T-helper 1 cell treated with Interleukin-12 subunit alpha and Interleukin-12 subunit beta and Interleukin-4 antibody, amounts not matched to agents 30 μg/mL and 1 μg/mL, for 36 hours (primary cell): ENCODE measurements at regions not wholly inside any gene's neighbourhood (a gene's known extent, or its start where the extent isn't known, plus 50 kb on each side); places are given as distances from the start of the nearest gene placed in this dataset.

ENCODE experiments used
- H3K27ac Mint-ChIP-seq: one replicate; pipeline ENCODE4 v1.8.0; 2021; ENCODE audit warnings: mild to moderate bottlenecking, mixed read lengths
- H3K27me3 Mint-ChIP-seq: one replicate; pipeline ENCODE4 v1.8.0; 2021; ENCODE audit warnings: low read depth, mixed read lengths
- H3K36me3 Mint-ChIP-seq: one replicate; pipeline ENCODE4 v1.8.0; 2021; ENCODE audit warnings: low read depth, mixed read lengths
- H3K4me1 Mint-ChIP-seq: one replicate; pipeline ENCODE4 v1.8.0; 2021; ENCODE audit warnings: low read depth, mixed read lengths
- H3K4me3 Mint-ChIP-seq: one replicate; pipeline ENCODE4 v1.8.0; 2021; ENCODE audit warnings: mild to moderate bottlenecking, moderate library complexity, mixed read lengths
- H3K9me3 Mint-ChIP-seq: one replicate; pipeline ENCODE4 v1.8.0; 2021; ENCODE audit warnings: mixed read lengths

GRCh38 chr13:80744147-80744914 lies 403.4 kb upstream of the SPRY2 start:
- no peaks in the 10 kb centered on the region for H3K27me3 Mint-ChIP-seq
- no peaks in the 10 kb centered on the region for H3K36me3 Mint-ChIP-seq
- no peak overlapping the region for H3K27ac Mint-ChIP-seq
- H3K4me3 Mint-ChIP-seq, result no peak overlapping the region
- no peaks in the 10 kb centered on the region for H3K9me3 Mint-ChIP-seq
- no peaks in the 10 kb centered on the region for H3K4me1 Mint-ChIP-seq

GRCh38 chr13:80742033-80742432 lies 401.1 kb upstream of the SPRY2 start:
- no peaks in the 10 kb centered on the region for H3K27me3 Mint-ChIP-seq

GRCh38 chr13:80740071-80740470 lies 399.1 kb upstream of the SPRY2 start:
- H3K27me3 Mint-ChIP-seq, result no peaks in the 10 kb centered on the region
- no peak overlapping the region for H3K27ac Mint-ChIP-seq
- no peak overlapping the region for H3K4me3 Mint-ChIP-seq
- H3K4me1 Mint-ChIP-seq, result no peaks in the 10 kb centered on the region
- H3K36me3 Mint-ChIP-seq, result no peaks in the 10 kb centered on the region
- H3K9me3 Mint-ChIP-seq, result no peaks in the 10 kb centered on the region

More at GRCh38 chr13:80742033-80742432, 401.1 kb upstream of the SPRY2 start:
- no peaks in the 10 kb centered on the region for H3K36me3 Mint-ChIP-seq
- H3K9me3 Mint-ChIP-seq, result no peaks in the 10 kb centered on the region
- H3K27ac Mint-ChIP-seq, result no peak overlapping the region
- H3K4me3 Mint-ChIP-seq, result no peak overlapping the region
- no peaks in the 10 kb centered on the region for H3K4me1 Mint-ChIP-seq

- Mint-ChIP-seq H3K4me3 (no peak overlapping the region), H3K9me3 (no peaks in the 10 kb centered on the region), H3K4me1 (no peaks in the 10 kb centered on the region), H3K27me3 (no peaks in the 10 kb centered on the region), H3K36me3 (no peaks in the 10 kb centered on the region), H3K27ac (no peak overlapping the region)
Observed at GRCh38 chr13:80737513-80737912, 396.6 kb upstream of the SPRY2 start.

- Mint-ChIP-seq H3K36me3 (no peaks in the 10 kb centered on the region), H3K4me3 (no peak overlapping the region), H3K9me3 (peaks cover 6% of the 10 kb centered on the region), H3K4me1 (no peaks in the 10 kb centered on the region), H3K27me3 (no peaks in the 10 kb centered on the region), H3K27ac (no peak overlapping the region)
Observed at GRCh38 chr13:80727321-80727975, 386.5 kb upstream of the SPRY2 start.

GRCh38 chr13:80726868-80727267 lies 385.9 kb upstream of the SPRY2 start:
- Mint-ChIP-seq H3K36me3 (no peaks in the 10 kb centered on the region), H3K27ac (no peak overlapping the region), H3K4me1 (no peaks in the 10 kb centered on the region), H3K9me3 (peaks cover 6% of the 10 kb centered on the region), H3K4me3 (no peak overlapping the region), H3K27me3 (no peaks in the 10 kb centered on the region)

GRCh38 chr13:80721689-80722088 lies 380.8 kb upstream of the SPRY2 start:
- no peak overlapping the region for H3K4me3 Mint-ChIP-seq

GRCh38 chr13:80718970-80719369 lies 378.0 kb upstream of the SPRY2 start:
- Mint-ChIP-seq H3K9me3 (peaks cover 4% of the 10 kb centered on the region), H3K4me1 (no peaks in the 10 kb centered on the region), H3K4me3 (no peak overlapping the region), H3K27me3 (no peaks in the 10 kb centered on the region), H3K36me3 (no peaks in the 10 kb centered on the region), H3K27ac (no peak overlapping the region)

More at GRCh38 chr13:80721689-80722088, 380.8 kb upstream of the SPRY2 start:
- Mint-ChIP-seq H3K27ac (no peak overlapping the region), H3K4me1 (no peaks in the 10 kb centered on the region), H3K9me3 (no peaks in the 10 kb centered on the region), H3K27me3 (no peaks in the 10 kb centered on the region), H3K36me3 (no peaks in the 10 kb centered on the region)

- Mint-ChIP-seq H3K4me1 (no peaks in the 10 kb centered on the region), H3K27ac (no peak overlapping the region), H3K36me3 (no peaks in the 10 kb centered on the region), H3K4me3 (no peak overlapping the region), H3K27me3 (no peaks in the 10 kb centered on the region), H3K9me3 (peaks cover 4% of the 10 kb centered on the region)
Observed at GRCh38 chr13:80717776-80718175, 376.9 kb upstream of the SPRY2 start.

GRCh38 chr13:80716610-80717081 lies 375.7 kb upstream of the SPRY2 start:
- H3K27ac Mint-ChIP-seq, result no peak overlapping the region
- no peak overlapping the region for H3K4me3 Mint-ChIP-seq
- no peaks in the 10 kb centered on the region for H3K36me3 Mint-ChIP-seq
- no peaks in the 10 kb centered on the region for H3K27me3 Mint-ChIP-seq
- H3K9me3 Mint-ChIP-seq, result peaks cover 4% of the 10 kb centered on the region
- no peaks in the 10 kb centered on the region for H3K4me1 Mint-ChIP-seq

- H3K27ac Mint-ChIP-seq, result no peak overlapping the region
- peaks cover 4% of the 10 kb centered on the region for H3K9me3 Mint-ChIP-seq
- no peaks in the 10 kb centered on the region for H3K4me1 Mint-ChIP-seq
- H3K4me3 Mint-ChIP-seq, result no peak overlapping the region
- no peaks in the 10 kb centered on the region for H3K36me3 Mint-ChIP-seq
- no peaks in the 10 kb centered on the region for H3K27me3 Mint-ChIP-seq
Observed at GRCh38 chr13:80712026-80712425, 371.1 kb upstream of the SPRY2 start.

GRCh38 chr13:80708791-80709190 lies 367.9 kb upstream of the SPRY2 start:
- Mint-ChIP-seq H3K27ac (no peak overlapping the region), H3K27me3 (no peaks in the 10 kb centered on the region), H3K4me3 (no peak overlapping the region), H3K36me3 (no peaks in the 10 kb centered on the region), H3K9me3 (peaks cover 2% of the 10 kb centered on the region), H3K4me1 (no peaks in the 10 kb centered on the region)

- no peaks in the 10 kb centered on the region for H3K36me3 Mint-ChIP-seq
- H3K4me3 Mint-ChIP-seq, result no peak overlapping the region
- no peaks in the 10 kb centered on the region for H3K27me3 Mint-ChIP-seq
- H3K9me3 Mint-ChIP-seq, result peaks cover 8% of the 10 kb centered on the region
- no peak overlapping the region for H3K27ac Mint-ChIP-seq
- no peaks in the 10 kb centered on the region for H3K4me1 Mint-ChIP-seq
Observed at GRCh38 chr13:80707000-80707983, 366.4 kb upstream of the SPRY2 start.

- no peaks in the 10 kb centered on the region for H3K27me3 Mint-ChIP-seq
- no peak overlapping the region for H3K4me3 Mint-ChIP-seq
- no peaks in the 10 kb centered on the region for H3K4me1 Mint-ChIP-seq
- H3K27ac Mint-ChIP-seq, result no peak overlapping the region
- H3K9me3 Mint-ChIP-seq, result peaks cover 15% of the 10 kb centered on the region
- no peaks in the 10 kb centered on the region for H3K36me3 Mint-ChIP-seq
Observed at GRCh38 chr13:80706164-80706471, 365.2 kb upstream of the SPRY2 start.
